GM23248 (cell line): ENCODE measurements at regions not wholly inside any gene's neighbourhood (a gene's known extent, or its start where the extent isn't known, plus 50 kb on each side); places are given as distances from the start of the nearest gene placed in this dataset.

Experiments
- DNase-seq: peaks from one replicate; pipeline ENCODE4 v3.0.0-alpha.2; 2015
- H2AFZ ChIP-seq: fragments of 200-600 bp; sonication (generic); 2 replicates; pipeline ENCODE4 v1.6.1; 2016; ENCODE audit warnings: antibody characterized with exemption
- H3F3A ChIP-seq: fragments of 200-600 bp; sonication (generic); 2 replicates; pipeline ENCODE4 v1.6.1; 2016; ENCODE audit warnings: mild to moderate bottlenecking, antibody characterized with exemption, mixed run types; ENCODE audit not compliant: insufficient read depth
- H3K27ac ChIP-seq: fragments of 200-600 bp; sonication (generic); 2 replicates; pipeline ENCODE4 v1.5.1; 2016; ENCODE audit warnings: mild to moderate bottlenecking
- H3K27me3 ChIP-seq: fragments of 200-600 bp; sonication (generic); replicated peaks from 2 replicates; pipeline ENCODE4 v1.6.1; 2016; ENCODE audit warnings: mild to moderate bottlenecking; ENCODE audit not compliant: insufficient read depth
- H3K36me3 ChIP-seq: fragments of 200-600 bp; sonication (generic); 2 replicates; pipeline ENCODE4 v1.6.1; 2016; ENCODE audit warnings: low read depth, mild to moderate bottlenecking
- H3K4me1 ChIP-seq: fragments of 200-600 bp; sonication (generic); 2 replicates; pipeline ENCODE4 v1.6.1; 2016; ENCODE audit warnings: mild to moderate bottlenecking; ENCODE audit not compliant: insufficient read depth
- H3K4me2 ChIP-seq: fragments of 200-600 bp; sonication (generic); one replicate; pipeline ENCODE4 v1.6.1; 2016; ENCODE audit warnings: mild to moderate bottlenecking; ENCODE audit not compliant: unreplicated experiment
- H3K4me3 ChIP-seq: fragments of 200-600 bp; sonication (generic); 2 replicates; pipeline ENCODE4 v1.5.1; 2016; ENCODE audit warnings: mild to moderate bottlenecking
- H3K79me2 ChIP-seq: fragments of 200-600 bp; sonication (generic); 2 replicates; pipeline ENCODE4 v1.6.1; 2016; ENCODE audit warnings: mild to moderate bottlenecking; ENCODE audit not compliant: insufficient read depth
- H3K9ac ChIP-seq: fragments of 200-600 bp; sonication (generic); 2 replicates; pipeline ENCODE4 v1.6.1; 2016; ENCODE audit warnings: mild to moderate bottlenecking
- H3K9me2 ChIP-seq: fragments of 200-600 bp; sonication (generic); 2 replicates; pipeline ENCODE4 v1.6.1; 2016; ENCODE audit warnings: mixed run types, mild to moderate bottlenecking, moderate library complexity; ENCODE audit not compliant: insufficient read depth
- H3K9me3 ChIP-seq: fragments of 200-600 bp; sonication (generic); one replicate; pipeline ENCODE4 v1.6.1; 2017; ENCODE audit warnings: low read depth
- H4K20me1 ChIP-seq: fragments of 200-600 bp; sonication (generic); 2 replicates; pipeline ENCODE4 v1.6.0; 2016; ENCODE audit not compliant: insufficient read depth
- EZH2 ChIP-seq: fragments of 200-600 bp; sonication (generic); IDR thresholded peaks from 2 replicates; pipeline ENCODE4 v1.6.1; 2018; ENCODE audit warnings: antibody characterized with exemption, mild to moderate bottlenecking; ENCODE audit not compliant: insufficient read depth, poor library complexity, severe bottlenecking
- EZH2phosphoT487 ChIP-seq: fragments of 200-600 bp; sonication (generic); IDR thresholded peaks from 2 replicates; pipeline ENCODE4 v1.6.1; 2018; ENCODE audit warnings: antibody characterized with exemption, moderate library complexity, mild to moderate bottlenecking, low read depth; ENCODE audit not compliant: insufficient read depth
- WGBS, 2 experiments: methylation state at CpG; one replicate each; pipeline ENCODE4 v1.1.6; 2015 to 2017; ENCODE audit warnings: low lambda C conversion rate in 2 of 2, low coverage in 1 of 2; ENCODE audit errors: missing lambda C conversion rate in 2 of 2; 5-methylcytosine and 5-hydroxymethylcytosine counted together
- in situ Hi-C: fragments of 300-500 bp; cut with MboI; formaldehyde crosslinking; loops from 2 replicates; pipeline ENCODE4 v1.15.0; 2020

DNA sequence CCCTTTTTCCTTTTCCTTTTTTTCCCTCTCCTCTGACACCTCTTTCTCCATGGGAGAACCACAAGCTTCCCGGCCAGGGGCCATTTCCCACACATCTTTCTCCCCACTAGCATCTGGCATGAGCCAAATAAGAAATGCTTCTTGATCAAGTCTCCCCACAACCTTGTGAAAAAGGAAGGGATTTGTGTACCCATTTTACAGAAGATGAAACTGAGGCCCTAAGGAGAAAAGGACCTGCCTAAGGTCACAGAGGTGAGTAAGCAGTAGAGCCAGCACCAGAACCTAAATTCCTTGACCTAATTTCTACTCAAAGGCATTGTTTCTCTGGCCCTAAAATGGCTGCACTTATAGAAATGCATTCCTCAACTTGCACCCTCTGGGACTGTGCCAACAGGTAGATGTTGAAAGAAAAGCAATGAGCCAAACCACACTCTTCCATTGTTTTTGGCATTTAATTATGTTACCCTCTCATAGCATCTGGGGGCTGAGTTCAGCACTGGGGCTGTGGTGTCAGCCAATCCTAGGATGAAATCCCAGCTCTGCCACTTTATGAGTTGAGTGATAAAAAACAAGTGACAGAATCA is 81.7 kb upstream of the TLE3 start:
- in situ Hi-C loops, result no loop called here
- Histone ChIP-seq H3K4me1 (no peaks in the 10 kb centered on the region), H3K9ac (no peak overlapping the region), H3K27me3 (peaks cover 12% of the 10 kb centered on the region; the same call in 1 of the 2 replicates), H3K9me3 (no peaks in the 10 kb centered on the region), H3K9me2 (no peaks in the 10 kb centered on the region), H3K4me2 (no peak overlapping the region), H3F3A (no peaks in the 10 kb centered on the region), H2AFZ (no peak overlapping the region), H3K27ac (no peak overlapping the region), H4K20me1 (no peaks in the 10 kb centered on the region), H3K36me3 (no peaks in the 10 kb centered on the region), H3K79me2 (no peaks in the 10 kb centered on the region), H3K4me3 (no peak overlapping the region)
- TF ChIP-seq EZH2phosphoT487 (no peak), EZH2 (no peak)
- 94 to 97% methylated on average over 1 of the region's 1 CpG for WGBS, 2 experiments
- no peak for DNase-seq

DNA sequence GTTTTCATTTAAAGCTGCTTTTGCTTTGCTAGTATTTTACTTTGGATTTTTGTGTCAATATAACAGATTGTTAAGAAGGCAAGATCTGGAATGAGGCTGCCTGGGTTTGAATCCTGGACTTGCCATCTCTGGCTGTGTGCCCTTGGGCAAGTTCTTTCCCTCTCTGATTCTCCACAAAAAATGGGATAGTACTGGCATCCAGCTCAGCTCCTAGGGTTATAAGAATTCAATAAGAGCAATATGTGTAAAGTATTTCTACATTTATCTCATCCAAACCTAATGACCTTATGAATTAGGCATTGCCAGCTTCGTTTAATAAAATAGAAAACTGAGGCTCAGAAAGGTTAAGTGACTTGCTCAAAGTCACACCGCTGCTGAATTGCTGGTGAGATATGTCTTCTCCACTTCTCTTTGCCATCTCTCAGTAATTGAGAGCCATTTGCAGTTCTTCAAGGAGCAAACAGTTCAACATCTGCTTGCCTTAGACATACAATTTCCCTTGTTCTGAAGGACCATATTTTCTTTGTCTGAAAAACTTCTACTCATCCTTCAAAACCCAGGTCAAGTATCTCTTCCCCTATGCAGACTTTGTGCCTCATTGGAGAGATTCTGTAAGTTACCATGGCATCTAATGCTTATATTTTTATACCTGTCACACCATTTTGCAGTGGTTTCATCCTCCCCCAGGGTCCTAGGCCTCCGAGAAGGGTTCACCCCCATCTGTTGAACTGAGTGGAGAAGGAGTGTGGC is 80.8 kb upstream of the TLE3 start:
- DNase-seq, result no peak
- 88 to 94% methylated on average over 3 of the region's 3 CpGs for WGBS, 2 experiments
- H3K4me2 ChIP-seq, result no peak overlapping the region

DNA sequence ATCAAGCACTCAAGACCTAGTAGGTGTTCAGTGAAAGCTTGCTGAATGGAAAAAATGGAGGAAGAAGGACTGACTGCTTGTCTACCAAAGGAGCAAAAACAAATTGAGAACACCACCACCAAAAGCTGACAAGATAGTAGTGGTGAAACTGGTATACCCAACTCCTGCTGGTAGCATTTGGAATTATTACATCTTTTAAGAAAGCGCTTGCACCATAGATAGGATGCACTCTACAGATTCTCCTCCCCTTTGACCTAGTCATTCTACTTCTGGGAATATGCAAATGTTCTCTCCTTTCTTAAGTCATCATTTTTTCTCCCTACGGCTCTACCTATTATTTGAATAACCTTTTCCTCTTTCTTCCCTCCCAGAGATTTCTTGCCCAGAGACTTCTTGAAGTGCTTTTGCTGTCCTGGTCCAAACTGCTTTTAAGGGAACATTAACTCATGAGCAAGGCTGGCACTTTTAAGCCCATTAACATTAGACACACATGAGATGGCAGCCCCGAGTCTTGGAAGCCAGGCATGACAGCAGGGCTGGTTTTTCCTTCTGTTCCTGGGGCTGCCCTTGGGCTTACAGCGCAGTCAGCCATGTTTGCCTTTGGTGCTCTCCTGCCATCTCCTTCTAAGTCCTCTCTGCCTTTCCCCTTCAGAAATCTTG is 75.0 kb upstream of the TLE3 start:
- Histone ChIP-seq H3K4me1 (no peaks in the 10 kb centered on the region), H3K4me3 (no peak overlapping the region), H3K27me3 (peaks cover 6% of the 10 kb centered on the region; the same call in 1 of the 2 replicates), H3K36me3 (no peaks in the 10 kb centered on the region), H3K4me2 (no peak overlapping the region), H3F3A (no peaks in the 10 kb centered on the region), H3K9me2 (no peaks in the 10 kb centered on the region), H3K9me3 (no peaks in the 10 kb centered on the region), H3K79me2 (no peaks in the 10 kb centered on the region), H2AFZ (no peak overlapping the region), H3K27ac (no peak overlapping the region), H4K20me1 (no peaks in the 10 kb centered on the region), H3K9ac (no peak overlapping the region)
- no peak for TF ChIP-seq EZH2
- no peak for TF ChIP-seq EZH2phosphoT487
- in situ Hi-C loops, result no loop called here
- WGBS, 2 experiments, result 65 to 76% methylated on average over 4 of the region's 4 CpGs
- no peak for DNase-seq

More for the DNA sequence above, 80.8 kb upstream of the TLE3 start:
- Histone ChIP-seq H3K27ac (no peak overlapping the region), H2AFZ (no peak overlapping the region), H3K4me3 (no peak overlapping the region), H3K4me1 (no peaks in the 10 kb centered on the region), H3K9ac (no peak overlapping the region), H3K79me2 (no peaks in the 10 kb centered on the region), H3K9me3 (no peaks in the 10 kb centered on the region), H3F3A (no peaks in the 10 kb centered on the region), H3K36me3 (no peaks in the 10 kb centered on the region), H3K27me3 (0 out of 2 replicates have a peak, but pooled peaks cover 12% of the 10 kb centered on the region), H4K20me1 (no peaks in the 10 kb centered on the region), H3K9me2 (no peaks in the 10 kb centered on the region)
- TF ChIP-seq EZH2phosphoT487, result no peak
- TF ChIP-seq EZH2, result no peak
- in situ Hi-C loops, result no loop called here

DNA sequence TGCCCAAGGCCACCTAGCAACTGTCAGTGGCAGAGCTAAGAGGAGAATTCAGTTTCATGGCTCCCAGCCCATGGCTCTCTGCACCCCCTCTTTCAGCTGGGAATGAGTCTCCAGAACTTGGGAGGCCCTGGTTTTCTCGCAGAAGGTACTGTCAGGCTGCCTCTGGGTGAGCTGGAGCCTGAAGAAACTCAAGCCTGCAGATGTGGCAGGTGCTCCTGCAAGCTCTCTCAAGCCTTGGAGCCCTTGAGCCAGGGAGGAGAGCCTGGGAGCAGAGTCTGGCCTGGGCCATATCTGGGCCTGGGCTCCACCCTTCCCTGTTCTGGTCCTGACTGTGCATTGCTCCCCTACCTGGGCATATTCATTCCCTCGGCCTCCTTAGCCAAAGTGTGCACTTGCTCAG is 74.4 kb upstream of the TLE3 start:
- TF ChIP-seq EZH2phosphoT487 (no peak), EZH2 (no peak)
- DNase-seq, result no peak
- 86% methylated on average over 2 of the region's 2 CpGs for WGBS, 2 experiments
- H3K27ac ChIP-seq, result no peak overlapping the region
- H3F3A ChIP-seq, result no peaks in the 10 kb centered on the region
- H3K27me3 ChIP-seq, result peaks cover 6% of the 10 kb centered on the region; the same call in 1 of the 2 replicates
- H3K9me3 ChIP-seq, result no peaks in the 10 kb centered on the region
- H3K9ac ChIP-seq, result no peak overlapping the region
- H3K4me1 ChIP-seq, result no peaks in the 10 kb centered on the region
- no peak overlapping the region for H3K4me2 ChIP-seq
- no peaks in the 10 kb centered on the region for H3K79me2 ChIP-seq
- H3K4me3 ChIP-seq, result no peak overlapping the region
- no peaks in the 10 kb centered on the region for H3K9me2 ChIP-seq
- no peak overlapping the region for H2AFZ ChIP-seq
- no peaks in the 10 kb centered on the region for H3K36me3 ChIP-seq
- in situ Hi-C loops, result no loop called here
- H4K20me1 ChIP-seq, result no peaks in the 10 kb centered on the region
